CD4-positive, alpha-beta T cell treated with Interferon gamma for 1 hour (primary cell): ENCODE measurements at regions not wholly inside any gene's neighbourhood (a gene's known extent, or its start where the extent isn't known, plus 50 kb on each side); places are given as distances from the start of the nearest gene placed in this dataset.
"Not testable (repeated sequence)": the region's sequence is repeated elsewhere in the genome, so short reads cannot be mapped to it uniquely, and the experiment has no call there.

Experiments
- DNase-seq: peaks from one replicate; pipeline ENCODE4 v3.0.0-alpha.2; 2020

GRCh38 chr2:215793747-215794595 lies 219.4 kb downstream of the MREG start:
- DNase-seq: peak; percentile 28

- DNase-seq: no peak
Observed at GRCh38 chr2:215791481-215791937, 221.8 kb downstream of the MREG start.

DNA sequence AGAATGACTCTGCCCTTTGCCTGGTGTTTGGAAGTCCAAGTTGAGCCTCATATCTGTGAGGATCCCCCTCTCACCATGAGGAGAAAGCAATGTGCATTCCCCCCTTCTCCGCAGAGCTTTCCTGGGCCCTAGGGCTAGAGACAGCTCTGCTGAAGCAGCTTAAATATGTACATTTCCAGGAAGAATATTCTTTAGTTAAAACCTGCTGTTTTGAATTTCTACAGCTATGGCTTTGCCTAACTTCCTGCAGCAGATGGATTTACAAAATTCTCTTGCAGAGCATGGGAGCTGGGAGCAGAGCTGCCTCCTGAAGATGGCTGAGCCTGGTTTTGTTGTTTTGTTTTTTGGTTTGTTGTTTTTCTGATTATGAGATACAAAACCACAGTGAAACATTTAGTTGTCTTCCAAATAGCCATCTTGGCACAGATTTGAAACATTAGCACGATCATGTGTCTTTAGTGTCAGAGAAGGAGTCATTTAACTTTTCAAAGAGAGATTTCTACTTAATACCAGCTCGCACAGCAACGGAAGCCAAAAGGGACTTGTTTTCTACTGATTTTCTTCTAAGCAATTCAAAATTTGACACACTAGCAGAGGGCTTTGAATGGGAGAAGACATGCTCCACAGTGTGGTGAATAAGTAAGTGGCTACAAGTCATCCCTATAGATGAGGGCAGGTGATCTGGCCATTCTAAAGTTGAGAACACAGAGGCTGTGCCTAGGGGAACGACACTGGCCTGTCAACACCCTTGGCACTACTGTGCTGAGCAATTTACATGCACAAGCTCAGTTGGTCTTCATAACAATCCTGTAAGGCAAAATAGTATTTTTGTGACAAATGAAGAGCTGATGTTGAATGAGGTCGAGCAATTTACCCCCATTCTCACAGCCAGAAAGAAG lies 222.6 kb downstream of the MREG start:
- DNase-seq: no peak

GRCh38 chr2:215787565-215788178 lies 225.7 kb downstream of the MREG start:
- DNase-seq: no peak

DNA sequence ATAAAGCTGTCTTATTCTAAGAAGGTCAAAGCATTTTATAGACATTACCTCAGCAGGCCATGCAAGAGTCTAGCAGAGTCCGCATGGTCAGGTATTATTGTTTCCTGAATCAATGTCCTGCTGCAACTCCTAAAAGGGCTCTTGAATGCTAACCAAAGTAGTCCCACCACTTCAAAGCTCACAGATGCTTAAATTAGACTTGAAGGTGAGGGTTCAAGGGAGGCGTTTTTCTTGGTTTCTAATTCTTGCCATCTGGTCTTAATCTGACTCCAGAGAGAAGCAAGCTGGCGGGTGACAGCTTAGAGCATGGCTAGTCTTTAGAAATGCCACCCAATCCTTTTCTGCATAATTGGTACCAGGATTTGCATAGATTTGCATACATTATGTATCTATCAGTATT lies 226.3 kb downstream of the MREG start:
- no peak for DNase-seq

DNA sequence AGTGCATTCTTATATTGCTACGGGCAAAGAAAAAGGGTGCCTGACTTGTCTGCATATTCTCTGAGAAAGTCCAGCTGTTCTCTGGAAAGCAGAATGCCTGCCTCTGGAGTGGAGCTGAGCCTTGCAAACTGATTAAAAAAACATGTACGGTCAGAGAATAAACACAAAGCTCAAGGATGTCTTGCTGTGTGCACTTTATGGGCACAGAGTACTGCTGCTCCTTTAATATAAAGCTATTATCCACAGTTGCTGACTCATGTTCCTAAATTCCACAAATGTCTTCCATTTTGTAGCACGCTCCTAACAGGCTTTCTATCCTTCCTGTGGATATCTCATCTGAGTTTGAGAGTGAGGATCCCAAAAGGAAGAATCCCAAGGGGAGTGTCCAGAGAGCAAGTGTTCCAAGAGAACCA lies 229.0 kb downstream of the MREG start:
- DNase-seq: no peak

DNA sequence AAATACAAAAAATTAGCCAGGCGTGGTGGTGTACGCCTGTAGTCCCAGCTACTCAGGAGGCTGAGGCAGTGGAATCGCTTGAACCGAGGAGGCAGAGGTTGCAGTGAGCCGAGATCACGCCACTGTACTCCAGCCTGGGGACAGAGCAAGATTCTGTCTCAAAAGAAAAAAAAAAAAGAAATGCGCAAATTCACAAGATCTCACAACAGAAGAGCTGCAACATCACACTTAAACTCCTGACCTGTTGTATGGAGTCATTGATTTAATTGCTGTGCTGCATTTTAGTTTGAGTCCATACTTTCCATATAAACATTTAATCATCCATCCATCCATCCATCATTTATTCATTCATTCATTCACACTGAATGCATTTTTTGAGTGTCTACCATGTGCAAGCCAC lies 229.7 kb downstream of the MREG start:
- DNase-seq: not testable (repeated sequence)

GRCh38 chr2:215782965-215783364 lies 230.4 kb downstream of the MREG start:
- no peak for DNase-seq

DNA sequence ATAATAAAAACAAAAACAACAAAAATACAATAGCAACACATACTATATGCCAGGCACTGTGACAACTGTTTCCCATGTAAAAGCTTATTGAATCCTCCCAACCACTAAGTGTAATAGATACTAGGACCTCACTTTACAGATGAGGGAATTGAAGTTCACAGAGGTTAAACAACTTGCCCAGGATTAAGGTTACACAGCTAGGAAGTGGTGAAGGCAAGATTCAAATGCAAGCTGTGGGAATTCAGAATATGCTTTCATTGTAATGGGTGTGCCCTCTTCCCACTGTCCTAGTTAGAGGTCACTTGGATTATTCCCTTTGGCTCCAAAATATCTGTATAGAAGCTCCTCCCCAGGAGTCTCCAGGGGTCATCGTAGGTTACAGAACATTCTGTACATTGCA lies 231.1 kb downstream of the MREG start:
- DNase-seq: no peak

DNA sequence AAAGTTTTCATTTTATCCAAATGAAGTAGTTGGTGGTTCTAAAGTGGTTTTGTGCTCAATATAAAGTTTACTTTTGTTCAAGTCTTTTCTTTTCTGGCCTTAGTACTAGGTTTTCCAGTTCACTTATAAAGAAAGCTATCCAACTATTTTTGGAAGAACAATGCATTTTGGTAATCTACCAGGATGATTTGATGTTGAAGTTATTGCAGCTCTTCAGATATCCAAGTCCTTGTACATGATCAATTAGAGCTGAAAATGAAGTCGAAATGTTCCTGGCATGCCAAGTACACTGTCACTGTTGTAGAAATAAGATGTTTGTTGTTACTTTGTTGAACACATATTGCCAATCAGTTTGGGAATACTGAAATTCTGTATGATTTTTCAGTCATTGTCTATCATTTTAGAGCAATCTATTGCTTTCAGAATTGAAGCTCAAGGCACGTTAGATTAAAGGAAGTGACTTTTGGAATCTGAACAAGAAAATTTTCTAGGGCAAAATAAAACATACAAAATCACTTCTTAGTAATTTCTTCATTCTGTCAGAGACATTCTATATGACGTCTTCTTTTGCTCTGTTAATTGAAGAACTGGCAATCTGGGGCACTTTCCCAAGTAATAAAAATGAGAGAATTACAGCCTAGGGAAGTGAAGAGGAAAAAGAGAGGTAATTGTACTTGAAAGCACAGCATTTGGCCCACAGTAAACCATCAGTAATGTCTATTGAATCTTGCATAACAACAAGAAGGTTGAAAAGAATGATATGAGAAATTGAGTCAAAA lies 232.3 kb downstream of the MREG start:
- no peak for DNase-seq

GRCh38 chr2:215780313-215780712 lies 233.0 kb downstream of the MREG start:
- DNase-seq: no peak

DNA sequence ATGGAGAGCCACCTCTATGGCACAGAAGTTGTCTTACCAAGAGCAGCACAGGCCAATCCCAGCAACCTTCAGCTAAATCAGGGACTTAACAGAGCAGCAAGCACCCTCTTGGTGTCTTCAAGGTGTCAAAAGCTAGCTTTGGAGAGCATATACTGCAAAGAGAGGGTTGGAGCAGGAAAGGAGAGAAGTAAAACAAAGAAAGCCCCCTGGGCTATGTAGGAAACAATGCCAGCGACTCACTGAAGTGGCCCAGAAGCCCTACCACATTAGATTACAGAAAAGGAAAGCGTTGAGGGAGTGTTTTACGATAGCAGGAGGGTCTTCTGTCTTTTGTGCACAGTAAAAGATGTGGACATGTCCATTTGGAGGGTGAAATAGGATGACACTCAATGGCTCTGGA lies 233.4 kb downstream of the MREG start:
- DNase-seq: no peak

DNA sequence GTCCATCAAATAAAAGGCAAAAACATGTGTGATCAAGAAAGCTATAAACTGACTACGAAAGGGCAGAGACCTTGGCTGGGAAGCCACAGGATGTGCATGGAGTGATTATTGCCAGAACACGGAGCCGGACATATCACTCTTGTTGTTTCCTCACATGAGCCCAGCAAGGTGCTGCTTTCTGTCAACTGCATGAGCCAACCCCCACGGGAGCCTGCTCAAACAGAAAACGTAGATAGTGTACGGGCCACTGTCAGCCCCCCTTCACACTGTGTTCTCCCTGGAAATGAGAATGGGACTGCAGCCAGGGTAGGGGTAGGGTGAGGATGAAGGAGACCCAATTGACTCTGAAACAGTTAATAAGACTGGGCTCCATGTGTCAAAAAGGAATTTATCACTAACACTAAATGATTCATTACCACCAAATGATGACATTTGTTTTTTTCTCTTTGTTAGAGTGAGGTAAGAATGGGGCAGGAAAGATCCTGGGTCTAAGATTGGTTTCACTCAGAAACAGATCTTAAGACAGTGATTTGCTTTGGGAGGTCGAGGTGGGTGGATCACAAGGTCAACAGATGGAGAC lies 235.8 kb downstream of the MREG start:
- no peak for DNase-seq

- no peak for DNase-seq
Observed at GRCh38 chr2:215775106-215775505, 238.2 kb downstream of the MREG start.

DNA sequence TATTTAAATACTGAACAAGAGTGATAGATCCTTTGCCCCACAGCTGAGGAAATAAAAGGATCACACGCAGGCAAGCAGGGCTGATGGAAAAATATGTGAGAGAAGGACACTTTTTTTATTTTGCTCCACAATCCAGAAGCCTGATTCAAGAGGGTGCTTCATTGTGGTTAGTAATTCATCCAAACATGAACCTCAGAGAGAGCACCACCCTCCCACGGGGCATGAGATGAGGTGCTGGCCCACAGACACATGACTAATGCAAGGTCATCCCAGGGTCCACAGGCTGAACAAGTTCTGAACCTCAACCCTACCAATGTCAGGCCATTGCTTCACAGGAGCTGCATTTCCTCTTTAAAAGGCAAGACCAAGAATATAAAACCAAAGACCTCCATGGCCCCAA lies 239.6 kb downstream of the MREG start:
- peak; percentile 44 for DNase-seq

DNA sequence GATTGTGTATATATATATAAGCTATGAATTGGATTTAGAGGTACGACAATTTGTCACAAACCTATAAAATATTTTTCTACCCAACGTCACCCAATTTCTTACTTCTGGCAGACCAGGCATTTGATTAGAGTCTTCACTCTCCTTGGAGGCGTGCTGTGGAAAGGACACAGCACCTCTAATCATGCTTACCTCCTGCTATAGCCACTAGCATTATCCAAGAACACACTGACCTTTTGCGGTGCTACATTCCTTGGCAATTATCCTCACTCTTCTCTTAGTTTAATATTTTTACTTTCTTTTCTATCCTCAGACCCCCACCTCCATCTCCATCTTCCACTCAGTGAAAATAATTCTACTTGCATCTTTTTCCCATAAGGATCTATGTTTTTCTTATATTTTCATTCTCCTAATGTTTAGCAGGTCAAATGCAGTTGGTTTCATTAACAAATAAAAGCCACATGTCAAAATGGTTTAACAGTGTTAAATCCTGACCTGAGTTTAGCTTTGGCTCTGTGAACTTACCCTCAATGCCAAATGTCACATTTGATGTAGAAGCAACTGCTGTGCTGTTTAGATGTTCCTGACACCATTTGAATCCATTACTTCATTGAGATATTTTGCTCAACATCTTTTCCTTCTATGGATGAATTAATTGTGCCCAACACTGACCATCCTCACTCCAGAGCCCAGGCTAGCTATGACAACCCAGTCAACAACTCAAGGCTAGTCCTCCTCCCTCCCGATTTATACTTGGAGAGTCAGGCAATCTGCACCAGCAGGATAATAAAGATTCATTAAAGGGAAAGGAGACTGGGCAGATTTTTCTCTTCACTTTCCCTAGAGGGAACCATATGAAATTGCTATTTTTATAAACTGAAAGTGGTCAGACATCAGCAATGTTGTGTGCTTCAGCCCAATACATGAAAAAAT lies 240.5 kb downstream of the MREG start:
- DNase-seq: no peak

DNA sequence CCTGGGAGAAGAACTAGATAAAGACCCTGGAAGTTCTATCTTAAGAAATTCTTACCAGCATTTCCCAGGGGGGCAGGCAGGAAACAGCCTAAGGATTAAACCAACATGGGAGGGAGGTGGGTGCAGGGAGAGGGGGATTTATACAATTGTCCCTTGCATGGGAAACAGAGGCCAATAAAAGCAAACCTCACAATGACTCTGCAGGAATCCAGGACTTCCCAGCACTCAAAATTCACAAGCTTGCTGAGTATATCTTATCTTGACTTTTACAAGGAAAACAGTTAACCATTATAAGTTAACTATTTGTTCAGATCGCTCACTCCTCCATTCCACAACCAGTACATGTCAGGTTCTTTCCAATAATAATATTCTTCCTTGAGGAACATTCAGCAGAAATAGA lies 241.3 kb downstream of the MREG start:
- DNase-seq: no peak

GRCh38 chr2:215771241-215771640 lies 242.1 kb downstream of the MREG start:
- DNase-seq: no peak

- no peak for DNase-seq
Observed at GRCh38 chr2:215770668-215771067, 242.7 kb downstream of the MREG start.

GRCh38 chr2:215769246-215769645 lies 244.1 kb downstream of the MREG start:
- DNase-seq: no peak

DNA sequence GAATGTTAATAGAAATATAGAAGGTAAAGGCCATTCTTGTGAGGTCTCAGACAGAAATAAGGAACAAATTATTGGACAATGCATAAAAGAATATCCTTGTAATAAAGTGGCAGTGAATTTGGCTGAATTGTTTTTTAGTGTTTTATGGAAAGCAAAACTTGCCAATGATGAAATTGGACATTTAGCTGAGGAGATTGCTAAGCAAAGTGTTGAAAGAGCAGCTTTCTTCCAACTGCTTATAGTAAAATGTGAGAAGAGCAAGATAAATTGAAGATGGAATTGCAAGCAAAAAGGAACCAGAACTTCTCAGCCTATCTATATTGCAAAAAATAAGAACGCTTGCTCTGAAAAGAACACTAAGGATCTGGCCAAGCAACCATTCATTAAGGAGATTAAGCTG lies 245.7 kb downstream of the MREG start:
- DNase-seq: no peak
